IMR-90 (cell line): ENCODE measurements at regions not wholly inside any gene's neighbourhood (a gene's known extent, or its start where the extent isn't known, plus 50 kb on each side); places are given as distances from the start of the nearest gene placed in this dataset.

ENCODE experiments used
- CEBPB ChIP-seq: IDR thresholded peaks from 2 replicates; pipeline ENCODE4 v1.6.1; 2012; ENCODE audit warnings: low read depth, low read length, improper control_type of control experiment
- CTCF ChIP-seq: conservative IDR thresholded peaks from 2 replicates; pipeline ENCODE4 v1.5.1; 2012; ENCODE audit warnings: mild to moderate bottlenecking, low read depth, low read length, improper control_type of control experiment
- MAZ ChIP-seq: IDR thresholded peaks from 2 replicates; pipeline ENCODE4 v1.6.1; 2012; ENCODE audit warnings: low read depth, mild to moderate bottlenecking, low read length, improper control_type of control experiment, moderate library complexity, borderline replicate concordance
- POLR2A ChIP-seq: IDR thresholded peaks from 2 replicates; pipeline ENCODE4 v1.6.1; 2012; ENCODE audit warnings: mild to moderate bottlenecking, low read depth, low read length
- RFX5 ChIP-seq: IDR thresholded peaks from 2 replicates; pipeline ENCODE4 v1.8.0; 2012; ENCODE audit warnings: low read depth, mild to moderate bottlenecking, low read length, moderate library complexity

GRCh38 chr10:83166344-83166743 lies 973.0 kb upstream of the GHITM start:
- TF ChIP-seq RFX5 = no peak
- no peak for TF ChIP-seq CTCF
- no peak for TF ChIP-seq POLR2A
- TF ChIP-seq CEBPB = no peak
- TF ChIP-seq MAZ = no peak
